GM18907 (cell line): ENCODE measurements at regions not wholly inside any gene's neighbourhood (a gene's known extent, or its start where the extent isn't known, plus 50 kb on each side); places are given as distances from the start of the nearest gene placed in this dataset.

Experiments
- ATAC-seq: cut with Tn5 transposase; IDR thresholded peaks from one replicate; pipeline ENCODE4 v1.9.1; 2021; ENCODE audit warnings: mild to moderate bottlenecking, moderate library complexity; ENCODE audit not compliant: unreplicated experiment

DNA sequence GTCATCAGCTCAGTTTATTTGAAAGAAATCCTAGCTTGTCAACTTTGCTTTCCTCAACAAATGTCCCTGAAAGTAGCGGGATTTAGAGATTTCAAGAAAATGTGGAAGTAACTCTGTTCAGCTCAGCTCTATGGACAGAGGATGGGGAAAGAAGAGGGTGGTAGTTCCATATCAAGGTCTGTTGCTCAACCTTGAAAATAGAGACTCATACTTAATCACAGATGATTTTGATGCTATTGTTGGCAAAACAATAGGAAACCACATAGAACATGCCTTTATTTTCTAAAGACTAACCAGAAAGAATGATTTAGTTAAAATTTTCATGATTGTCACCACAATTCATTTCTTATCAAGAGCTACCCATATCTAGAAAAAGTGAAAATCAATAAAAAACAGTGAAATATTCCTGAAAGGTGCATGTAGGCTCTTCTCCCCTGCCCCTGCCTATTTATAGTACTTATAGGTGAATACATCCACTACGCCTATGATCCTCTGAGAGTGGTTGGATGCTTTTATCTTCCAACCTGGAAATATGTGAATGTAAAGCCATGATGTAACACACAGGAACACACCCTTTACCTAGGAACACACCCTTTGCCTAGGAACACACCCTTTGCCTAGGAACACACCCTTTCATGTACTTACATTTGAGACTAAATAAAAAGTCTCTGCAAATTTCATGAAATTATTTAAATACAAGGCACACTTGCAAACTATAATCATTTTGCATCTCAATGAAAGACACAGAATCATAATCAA lies 65.8 kb downstream of the ETAA1 start:
- no peak for ATAC-seq

DNA sequence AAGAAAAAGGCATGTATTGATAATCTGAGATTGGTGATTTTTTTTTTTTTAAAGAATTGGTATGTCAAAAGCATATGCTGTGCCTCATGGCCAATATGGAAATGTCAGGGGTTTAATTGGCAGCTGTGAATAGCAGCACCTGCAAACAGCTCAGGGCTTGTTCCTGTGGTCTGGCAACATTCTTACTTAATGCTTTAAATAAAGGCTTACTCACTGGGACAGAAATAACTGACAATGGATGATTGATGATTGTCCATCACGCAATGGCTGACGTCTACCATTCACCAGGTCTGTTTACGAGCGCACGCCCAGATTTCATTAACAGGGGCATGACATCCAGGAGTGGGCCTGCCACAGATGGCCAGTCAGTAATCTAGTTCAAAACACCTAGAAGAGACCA lies 66.7 kb downstream of the ETAA1 start:
- no peak for ATAC-seq

DNA sequence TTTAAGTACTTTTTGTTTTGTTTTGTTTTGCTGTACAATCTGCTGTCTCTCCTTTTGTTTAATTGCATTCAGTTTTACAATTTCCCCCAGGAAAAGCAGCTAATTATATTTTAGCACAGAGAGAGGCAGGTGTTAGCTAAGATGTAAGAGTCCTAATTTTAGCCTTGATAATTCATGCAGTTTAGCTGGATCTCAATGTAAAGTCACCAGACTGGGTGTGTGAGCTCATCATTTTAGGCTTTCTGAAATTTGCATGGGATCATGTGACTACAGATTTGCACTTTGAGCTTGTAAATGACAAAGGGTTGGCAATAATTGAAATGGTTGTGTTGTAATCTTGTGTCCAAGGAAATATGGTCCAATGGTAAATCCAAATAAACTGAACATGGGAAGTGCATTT lies 68.5 kb downstream of the ETAA1 start:
- no peak for ATAC-seq

DNA sequence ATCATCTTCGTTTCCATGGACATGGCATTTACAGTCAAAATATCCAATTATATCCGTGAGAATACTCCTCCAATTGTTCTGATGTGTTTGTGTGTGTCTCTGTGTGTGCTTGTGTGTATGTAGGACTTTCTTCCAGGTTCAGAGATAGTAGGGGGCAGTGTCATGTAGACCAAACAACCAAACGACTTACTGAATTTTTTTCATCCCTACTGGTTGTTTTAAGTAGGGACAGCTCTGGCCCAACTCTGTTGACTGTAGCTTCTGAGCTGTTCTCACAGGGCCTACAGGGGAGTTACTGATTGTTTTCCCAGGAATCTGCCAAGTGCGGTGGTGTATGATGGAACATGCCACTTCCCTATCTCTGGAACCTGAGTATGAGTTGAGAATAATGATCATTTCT lies 69.6 kb downstream of the ETAA1 start:
- no peak for ATAC-seq

DNA sequence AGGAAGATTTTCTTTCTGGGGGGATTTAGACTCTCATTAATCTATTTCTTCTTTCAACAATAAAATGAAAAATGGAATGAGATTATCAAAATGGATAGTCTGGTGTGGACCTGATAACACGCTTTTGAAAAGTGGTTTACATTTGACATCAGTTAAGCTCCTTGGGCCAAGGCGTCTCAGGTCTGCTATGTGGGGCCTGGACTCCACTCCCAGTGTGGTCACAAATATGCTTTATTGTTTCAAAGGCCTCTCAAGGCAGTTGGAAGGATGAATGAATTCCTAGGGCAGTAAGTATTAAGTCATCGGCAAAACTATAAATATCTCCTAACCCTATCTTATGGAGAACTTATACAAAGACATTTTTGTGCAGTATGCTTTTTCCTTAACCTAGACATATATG lies 74.5 kb downstream of the ETAA1 start:
- no peak for ATAC-seq

DNA sequence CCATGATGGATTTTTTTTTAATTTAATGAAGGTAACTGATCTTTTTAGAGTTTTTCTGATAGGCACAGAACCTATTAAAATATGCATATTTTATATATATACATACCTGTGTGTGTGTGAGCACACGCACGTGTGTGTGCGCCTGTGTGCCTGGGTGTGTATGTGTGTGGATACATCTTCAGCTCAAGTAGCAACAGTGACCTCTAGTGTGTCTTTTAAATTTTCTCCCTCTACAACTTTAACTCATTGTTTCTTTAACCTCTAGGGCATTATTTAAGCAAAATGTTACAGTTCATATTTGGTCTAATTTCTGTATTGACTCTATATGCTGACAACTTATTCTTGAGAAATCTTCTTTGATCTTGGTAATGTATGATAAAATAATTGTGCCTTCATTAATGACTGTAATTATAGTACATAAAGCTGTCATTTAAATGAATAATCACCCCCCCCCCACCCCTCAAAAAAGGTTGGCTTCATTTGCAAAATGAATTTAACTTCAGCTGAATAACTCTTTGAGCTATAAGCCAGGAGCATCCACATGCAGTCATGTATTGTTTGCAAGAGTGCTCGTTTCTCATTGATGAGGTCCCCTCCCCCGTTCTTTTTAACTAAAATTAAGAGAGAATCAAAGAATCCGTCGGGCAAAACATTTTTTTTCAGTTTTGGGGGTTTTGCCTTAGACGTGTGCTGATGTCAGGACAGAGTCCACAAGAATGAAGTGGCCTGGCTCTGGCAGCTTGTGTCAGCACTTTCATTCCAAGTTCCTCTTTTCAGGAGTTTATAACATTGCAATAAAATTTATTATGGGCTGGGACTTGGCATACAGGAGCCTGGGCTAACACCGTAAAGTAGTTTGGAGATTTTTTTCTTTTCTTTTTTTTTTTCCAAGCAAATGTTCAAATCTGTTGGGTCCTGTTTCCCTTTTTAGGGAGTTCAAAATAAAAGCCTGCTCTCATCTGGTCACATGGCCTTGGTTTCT lies 80.0 kb downstream of the ETAA1 start:
- ATAC-seq, result no peak

DNA sequence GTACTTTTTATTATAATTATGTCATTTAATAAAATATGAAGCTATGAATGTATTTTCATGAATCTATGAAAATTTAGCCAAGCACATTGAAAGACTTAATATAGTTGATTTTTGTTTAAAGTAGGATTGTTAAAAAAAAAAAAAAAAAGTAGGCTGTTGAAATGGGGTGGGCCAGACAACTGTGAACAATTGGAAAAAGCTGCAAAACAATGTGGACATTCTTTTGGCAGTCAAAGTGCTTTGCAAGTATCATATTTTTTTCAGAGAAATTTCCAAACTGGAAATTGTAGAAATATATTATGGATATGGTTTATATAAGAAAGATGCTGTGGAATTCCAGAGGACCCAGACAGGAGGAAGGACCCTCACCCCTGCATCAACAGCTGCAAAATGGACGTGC lies 82.1 kb downstream of the ETAA1 start:
- no peak for ATAC-seq

DNA sequence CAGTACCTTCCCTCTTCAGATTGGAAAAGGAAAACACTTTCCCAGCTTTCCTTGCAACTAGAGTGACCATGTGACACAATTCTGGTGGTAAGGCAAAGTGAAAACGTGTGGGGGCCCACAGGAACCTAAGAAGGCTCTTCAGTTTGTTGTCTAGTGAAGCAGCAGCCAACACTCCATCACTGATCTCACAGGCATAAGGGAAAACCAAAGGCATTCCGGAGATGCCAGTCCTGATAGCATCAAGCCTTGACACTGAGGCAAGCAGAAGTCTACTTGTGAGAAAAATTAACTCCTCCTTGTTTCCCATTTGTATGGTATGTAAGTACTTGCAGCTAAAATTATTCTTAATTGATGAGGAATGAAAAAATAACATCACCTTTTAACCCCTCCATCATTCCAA lies 88.3 kb downstream of the ETAA1 start:
- ATAC-seq, result no peak

DNA sequence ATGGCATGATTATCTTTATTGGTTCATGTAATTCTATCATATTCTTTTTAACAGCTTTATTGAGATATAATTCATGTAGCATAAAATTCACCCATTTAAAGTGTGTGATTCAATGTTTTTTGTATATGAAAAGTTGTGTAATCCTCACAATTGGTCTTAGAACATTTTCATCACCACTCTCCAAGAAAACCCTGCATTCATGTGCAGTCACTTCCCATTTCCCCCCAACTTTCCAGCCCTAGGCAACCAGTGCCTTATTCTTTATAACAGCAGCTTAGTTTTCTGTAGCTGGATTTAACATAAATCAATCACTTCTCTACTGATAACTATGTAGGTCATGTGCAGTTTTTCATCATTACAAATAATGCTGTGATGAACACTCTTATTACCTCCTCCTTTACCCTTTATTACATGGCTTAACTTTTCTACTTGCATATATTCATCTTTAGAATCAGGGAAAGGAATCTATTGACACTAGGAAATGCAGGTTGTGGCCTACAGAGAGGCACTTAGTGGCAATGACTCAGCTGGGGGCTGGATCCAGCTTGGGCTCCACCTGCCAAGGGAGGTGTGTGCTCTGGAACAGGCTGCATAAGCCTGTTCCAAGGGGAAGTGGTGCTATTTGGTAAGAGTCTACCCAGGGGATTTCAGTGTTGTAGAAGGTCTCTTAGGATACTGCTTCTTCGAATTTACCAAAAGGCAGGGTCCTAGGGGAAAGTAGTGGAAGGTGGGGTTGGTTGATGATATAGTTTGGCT lies 89.1 kb downstream of the ETAA1 start:
- ATAC-seq, result no peak

DNA sequence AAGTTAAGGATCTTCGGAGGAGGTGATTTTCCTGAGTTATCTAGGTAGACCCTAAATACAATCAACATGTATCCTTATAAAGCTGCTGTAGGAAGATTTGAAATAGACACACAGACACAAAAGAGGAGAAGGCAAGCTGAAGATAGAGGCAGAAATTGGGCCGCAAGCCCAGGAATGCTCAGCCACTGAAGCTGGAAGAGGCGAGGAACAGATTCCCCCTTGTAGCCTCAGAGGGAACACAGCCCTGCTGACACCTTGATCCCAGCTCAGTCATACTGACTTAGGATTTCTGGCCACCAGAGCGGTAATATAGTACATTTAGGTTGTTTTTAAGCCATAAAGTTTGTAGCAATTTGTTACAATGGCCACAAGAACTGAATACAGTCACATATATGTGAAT lies 90.9 kb downstream of the ETAA1 start:
- ATAC-seq, result no peak

DNA sequence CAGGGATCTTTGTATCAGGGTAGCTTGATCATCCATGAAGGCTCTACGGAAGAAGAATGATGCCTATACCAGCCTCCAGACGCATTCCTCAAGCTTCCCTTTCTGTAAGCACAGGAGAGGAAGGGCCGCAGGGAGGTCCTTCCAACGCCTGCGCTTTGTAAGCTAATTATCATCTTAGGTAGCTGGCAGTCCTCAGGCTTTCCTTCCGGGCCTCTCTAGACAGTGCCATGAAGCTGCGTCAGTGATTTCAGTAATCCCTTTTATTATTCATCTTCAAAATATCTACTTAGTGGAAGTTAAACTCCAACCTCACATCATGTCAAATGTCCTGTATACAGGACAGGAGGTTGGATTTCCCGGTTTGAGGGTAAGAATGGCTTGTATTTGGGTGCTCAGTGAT lies 92.3 kb downstream of the ETAA1 start:
- ATAC-seq, result no peak

DNA sequence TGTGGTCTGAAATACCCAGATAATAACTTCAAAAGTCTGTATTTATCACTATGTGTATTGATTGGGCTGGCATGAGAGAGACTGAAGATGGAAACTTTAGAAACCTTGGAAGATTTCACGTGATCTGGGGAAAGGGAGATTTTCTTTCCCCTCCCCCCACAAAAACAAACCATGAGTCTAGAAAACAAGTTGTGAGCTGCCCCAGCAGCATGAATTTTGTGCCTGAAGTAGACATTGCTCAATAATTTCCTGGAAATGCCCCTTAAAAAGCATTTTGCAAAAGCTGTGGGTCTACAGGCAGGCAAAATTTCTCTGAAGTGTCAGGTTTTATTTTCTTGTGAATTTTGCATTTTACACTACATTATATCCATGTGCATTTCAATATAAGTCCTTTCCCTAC lies 101.8 kb downstream of the ETAA1 start:
- no peak for ATAC-seq

DNA sequence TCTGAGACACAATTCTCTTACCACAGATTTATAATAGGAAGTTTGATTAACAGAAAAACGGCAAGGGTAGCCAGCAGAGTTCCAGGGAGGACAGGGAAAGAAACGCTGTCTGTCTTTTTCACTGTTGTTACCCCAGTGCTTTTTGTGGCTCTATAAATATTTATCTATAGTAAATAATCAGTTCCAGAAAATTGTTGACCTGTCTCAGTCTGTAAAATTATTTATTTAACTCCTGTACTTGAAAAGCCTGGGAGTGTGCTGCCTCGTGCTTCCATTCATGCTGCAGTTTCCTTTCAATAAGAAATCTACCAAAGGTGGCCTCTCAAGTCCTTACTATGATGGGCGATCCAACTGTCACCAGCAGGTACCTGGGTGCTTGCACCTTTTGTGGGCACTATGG lies 102.9 kb downstream of the ETAA1 start:
- ATAC-seq, result no peak

DNA sequence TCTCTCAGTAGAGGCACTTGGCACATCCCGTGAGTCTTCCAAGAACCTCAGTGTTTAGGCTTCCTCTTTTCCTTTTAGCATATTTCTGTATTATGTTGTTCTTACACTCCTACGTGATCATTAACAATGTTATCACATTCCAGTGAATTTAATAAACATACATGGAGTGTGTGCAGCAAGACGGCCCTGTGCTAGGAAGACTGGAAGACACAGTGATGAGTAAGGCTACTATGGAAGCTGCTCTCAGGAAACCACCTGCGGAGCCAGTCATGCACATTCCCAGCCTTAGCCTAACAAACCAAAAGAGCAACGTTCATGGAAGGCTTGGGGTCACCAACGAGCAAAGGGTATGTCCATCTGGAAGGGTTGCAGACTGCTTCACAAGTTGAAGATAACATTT lies 103.4 kb downstream of the ETAA1 start:
- no peak for ATAC-seq

DNA sequence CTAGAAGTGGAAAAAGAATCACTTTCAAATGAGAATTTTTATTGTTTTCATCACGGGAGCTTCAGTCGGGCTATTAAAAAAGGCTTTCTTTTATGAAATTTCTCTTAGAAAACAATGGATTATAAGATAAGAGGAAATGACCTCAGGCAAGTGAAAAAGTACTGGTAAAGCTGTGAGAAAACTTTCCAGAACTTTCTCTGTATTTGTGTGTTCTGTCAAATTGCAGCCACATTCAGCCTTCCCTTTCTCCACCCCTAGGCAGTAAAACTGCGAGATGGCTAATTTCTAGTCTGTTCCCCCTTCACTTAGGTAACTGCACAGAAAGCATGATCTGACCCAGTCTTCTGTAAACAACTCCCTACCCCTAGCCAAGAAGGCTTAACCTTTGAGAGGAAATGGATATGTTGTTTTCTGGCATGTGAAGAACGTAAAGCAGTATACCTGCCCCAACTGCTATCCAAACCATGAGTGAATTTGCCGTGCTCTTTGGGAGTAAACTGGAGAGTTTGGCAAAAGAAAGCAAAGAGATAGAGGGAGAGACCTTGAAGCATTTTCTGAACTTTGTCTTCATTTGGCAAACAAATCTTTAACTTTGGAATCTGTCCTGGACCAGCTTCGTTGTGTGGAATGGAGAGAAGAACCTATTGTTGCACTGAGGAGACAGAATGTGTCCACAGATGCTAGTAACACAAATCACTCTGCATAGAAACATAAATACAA lies 105.4 kb downstream of the ETAA1 start:
- ATAC-seq, result no peak

DNA sequence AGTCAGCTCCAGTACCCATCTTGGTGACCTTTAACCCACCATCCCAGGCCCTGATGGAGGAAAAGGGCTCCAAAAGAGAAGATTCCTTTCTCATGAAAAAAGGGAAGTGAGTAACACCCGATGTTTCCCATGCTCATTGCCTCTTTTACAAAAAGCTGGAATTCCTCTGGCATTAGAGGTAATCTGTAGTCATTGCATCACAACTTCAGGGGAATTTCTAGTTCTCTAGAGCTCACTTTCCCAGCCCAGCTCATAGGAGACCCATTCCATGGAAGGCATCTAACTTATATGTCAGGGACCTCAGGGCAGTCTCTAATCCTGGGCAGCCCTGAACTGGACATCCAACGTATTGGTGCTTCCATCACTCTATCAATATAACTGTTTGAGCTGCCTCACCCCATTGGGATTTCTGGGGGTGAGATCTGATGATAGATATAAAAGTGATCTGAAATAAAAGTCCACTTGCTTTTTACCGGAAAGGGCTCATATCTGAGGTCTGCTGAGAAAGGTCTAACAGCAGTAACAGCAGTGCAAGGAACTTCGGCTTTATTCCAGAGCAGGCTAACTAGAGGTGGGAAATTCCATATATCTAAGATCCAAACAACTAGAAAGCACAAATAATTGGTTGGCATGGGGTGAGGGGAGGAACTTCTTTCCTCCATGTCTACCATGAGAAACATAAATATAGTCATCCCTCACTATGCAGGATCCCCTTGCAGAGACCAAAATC lies 106.1 kb downstream of the ETAA1 start:
- ATAC-seq, result no peak

DNA sequence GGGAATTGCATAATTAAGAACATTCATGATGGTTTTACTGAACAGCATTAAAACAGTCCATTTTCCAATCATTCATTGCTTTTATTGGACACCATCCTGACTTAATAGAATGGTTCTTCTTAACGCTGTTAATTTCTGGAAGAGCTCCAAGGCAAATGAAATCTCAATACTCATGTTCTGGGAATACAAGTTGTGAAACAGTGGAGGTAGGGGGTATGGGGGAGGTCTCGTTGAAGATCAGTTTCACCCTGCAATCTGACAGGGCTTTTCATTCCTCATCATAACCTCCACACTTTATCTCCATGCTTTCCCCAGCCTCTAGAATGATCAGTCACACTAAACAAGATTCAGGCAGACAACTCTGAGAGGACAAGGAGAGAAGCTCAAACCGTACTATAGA lies 113.6 kb downstream of the ETAA1 start:
- no peak for ATAC-seq

DNA sequence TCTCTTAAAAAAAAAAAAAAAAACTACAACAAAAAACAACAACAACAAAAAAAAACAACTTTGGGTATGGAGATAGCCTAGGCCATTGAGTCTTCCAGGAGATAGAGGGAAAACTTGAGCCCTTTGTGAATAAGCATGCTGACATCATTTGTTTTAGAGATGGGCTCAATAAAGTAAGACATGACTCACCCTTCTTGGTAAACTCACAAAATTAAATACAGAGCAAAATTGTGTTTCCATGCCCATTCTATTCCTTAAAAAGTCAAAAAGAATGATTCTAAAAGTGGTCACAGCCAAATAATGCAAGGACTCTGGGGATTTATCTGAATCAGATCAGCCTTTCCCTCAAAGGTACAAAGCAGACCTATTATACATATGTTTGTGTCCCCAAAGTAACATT lies 117.4 kb downstream of the ETAA1 start:
- no peak for ATAC-seq

DNA sequence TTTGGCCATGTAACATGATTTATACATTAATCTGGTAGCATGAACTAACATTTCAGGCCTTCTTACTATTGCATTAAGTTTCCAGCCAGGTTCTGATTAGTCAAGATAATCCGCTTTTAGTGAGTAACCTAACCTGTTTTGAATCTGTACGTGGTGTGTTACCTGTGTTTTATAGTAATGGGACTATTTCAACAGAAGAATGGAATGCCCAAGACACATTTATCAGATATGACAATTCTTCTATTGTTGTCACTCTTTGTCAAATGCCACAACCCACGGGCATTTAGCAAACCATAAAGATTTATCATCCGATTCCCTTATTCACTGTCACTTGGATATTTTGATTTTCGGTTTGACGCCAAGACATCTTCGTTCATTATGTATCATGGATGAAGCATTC lies 117.9 kb downstream of the ETAA1 start:
- ATAC-seq, result no peak

DNA sequence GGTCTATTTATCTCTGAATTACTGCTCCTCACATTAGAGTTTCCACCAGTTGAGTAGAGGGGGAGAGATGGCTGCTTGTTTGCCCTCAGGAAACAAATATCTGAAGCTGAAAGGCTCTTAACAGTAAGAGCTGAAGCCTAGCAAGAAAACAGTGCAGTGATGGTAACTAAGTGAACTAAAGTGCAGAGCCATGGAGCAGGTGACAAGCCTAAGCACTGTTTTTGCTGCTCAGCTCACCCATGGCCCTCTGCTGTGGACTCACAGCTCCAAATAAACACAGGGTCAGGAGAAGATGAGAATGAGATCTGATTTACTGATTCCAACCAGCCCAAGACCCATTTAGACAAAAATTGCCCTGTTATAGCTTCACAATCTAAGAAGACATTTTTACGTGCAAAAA lies 118.4 kb downstream of the ETAA1 start:
- ATAC-seq, result no peak
